Neural progenitor cell (in vitro differentiated cells): ENCODE measurements at regions not wholly inside any gene's neighbourhood (a gene's known extent, or its start where the extent isn't known, plus 50 kb on each side); places are given as distances from the start of the nearest gene placed in this dataset.
A peak's percentile ranks its signal among the peaks of the same experiment; 100 is the strongest.

Source experiments
- DNase-seq: peaks from one replicate; pipeline ENCODE4 v3.0.0-alpha.2; 2016; ENCODE audit warnings: low spot score
- H2AFZ ChIP-seq: fragments of 200-600 bp; sonication (generic); replicated peaks from 2 replicates; pipeline ENCODE4 v1.6.1; 2016; ENCODE audit warnings: antibody characterized with exemption
- H3F3A ChIP-seq: fragments of 200-600 bp; sonication (generic); 2 replicates; pipeline ENCODE4 v1.6.1; 2016; ENCODE audit warnings: antibody characterized with exemption, low read depth
- H3K27ac ChIP-seq: fragments of 200-600 bp; sonication (generic); 2 replicates; pipeline ENCODE4 v1.5.1; 2016; ENCODE audit warnings: mild to moderate bottlenecking
- H3K27me3 ChIP-seq: fragments of 200-600 bp; sonication (generic); 2 replicates; pipeline ENCODE4 v1.6.1; 2016; ENCODE audit warnings: mild to moderate bottlenecking, moderate library complexity
- H3K36me3 ChIP-seq: fragments of 200-600 bp; sonication (generic); 2 replicates; pipeline ENCODE4 v1.5.1; 2016
- H3K4me1 ChIP-seq: fragments of 200-600 bp; sonication (generic); 2 replicates; pipeline ENCODE4 v1.6.1; 2016; ENCODE audit warnings: mixed run types
- H3K4me2 ChIP-seq: fragments of 200-600 bp; sonication (generic); 2 replicates; pipeline ENCODE4 v1.6.1; 2016
- H3K4me3 ChIP-seq: fragments of 200-600 bp; sonication (generic); 2 replicates; pipeline ENCODE4 v1.5.1; 2016
- H3K79me2 ChIP-seq: fragments of 200-600 bp; sonication (generic); 2 replicates; pipeline ENCODE4 v1.6.1; 2016; ENCODE audit warnings: low read depth
- H3K9ac ChIP-seq: fragments of 200-600 bp; sonication (generic); 2 replicates; pipeline ENCODE4 v1.6.1; 2016
- H3K9me3 ChIP-seq: fragments of 200-600 bp; sonication (generic); 2 replicates; pipeline ENCODE4 v1.5.1; 2016; ENCODE audit warnings: low read depth
- H4K20me1 ChIP-seq: fragments of 200-600 bp; sonication (generic); 2 replicates; pipeline ENCODE4 v1.6.1; 2016; ENCODE audit warnings: low read depth
- H3K27ac Mint-ChIP-seq: 3 replicates; pipeline ENCODE4 v1.8.0; 2021; ENCODE audit warnings: mixed read lengths
- H3K27me3 Mint-ChIP-seq: 2 replicates; pipeline ENCODE4 v1.8.0; 2022; ENCODE audit warnings: low read depth, mild to moderate bottlenecking, inconsistent platforms, moderate library complexity, mixed read lengths; ENCODE audit not compliant: insufficient read depth
- H3K36me3 Mint-ChIP-seq: 3 replicates; pipeline ENCODE4 v1.8.0; 2021; ENCODE audit warnings: mixed read lengths
- H3K4me1 Mint-ChIP-seq: 3 replicates; pipeline ENCODE4 v1.8.0; 2021; ENCODE audit warnings: mixed read lengths
- H3K4me3 Mint-ChIP-seq: 3 replicates; pipeline ENCODE4 v1.8.0; 2021; ENCODE audit warnings: mild to moderate bottlenecking, moderate library complexity, mixed read lengths
- H3K9me3 Mint-ChIP-seq: 3 replicates; pipeline ENCODE4 v1.8.0; 2020; ENCODE audit warnings: mixed read lengths
- EZH2 ChIP-seq: fragments of 200-600 bp; sonication (generic); IDR thresholded peaks from 2 replicates; pipeline ENCODE4 v1.6.1; 2017; ENCODE audit warnings: antibody characterized with exemption, mild to moderate bottlenecking, moderate library complexity
- EZH2phosphoT487 ChIP-seq: fragments of 200-600 bp; sonication (generic); IDR thresholded peaks from 2 replicates; pipeline ENCODE4 v1.6.1; 2017; ENCODE audit warnings: antibody characterized with exemption
- TF ChIP-seq, protein P1 (sequence below): fragments of 200-600 bp; sonication (generic); IDR thresholded peaks from 2 replicates; pipeline ENCODE4 v1.5.1; 2017; ENCODE audit warnings: antibody characterized with exemption, mild to moderate bottlenecking

DNA sequence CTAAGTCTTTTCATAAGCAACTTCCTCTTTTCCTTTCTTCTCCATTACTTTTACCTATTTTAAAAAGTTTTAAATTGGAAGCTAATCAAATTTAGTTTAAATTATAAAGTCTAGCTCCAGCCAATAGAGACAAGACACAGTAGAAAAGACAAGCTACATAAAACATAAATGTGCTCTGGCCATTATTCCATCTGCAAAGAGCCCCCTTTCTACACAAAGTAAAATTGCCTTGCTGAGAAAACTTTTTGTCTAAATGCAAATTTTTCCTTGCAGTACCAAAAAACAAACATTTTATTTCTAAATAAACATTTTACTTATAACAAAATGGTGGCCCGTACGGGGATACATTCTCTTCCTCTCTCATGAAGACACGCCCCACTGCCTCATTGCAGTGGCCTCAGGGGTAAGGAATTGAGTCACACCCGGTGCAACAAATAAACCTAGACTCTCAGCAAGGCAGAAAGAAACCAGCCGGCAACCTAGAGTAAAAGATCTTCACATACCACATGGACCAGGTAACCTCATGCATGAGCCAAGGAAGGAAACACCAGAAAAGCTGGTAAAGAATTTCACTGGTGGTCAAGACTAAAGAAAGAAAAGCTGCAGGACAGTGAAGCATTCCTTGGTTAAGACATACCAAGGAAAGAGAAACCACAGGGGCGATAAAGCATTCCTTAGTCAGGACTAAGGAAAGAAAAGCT lies 71.6 kb upstream of the ZNF746 start:
- Histone ChIP-seq H3K36me3 (no peaks in the 10 kb centered on the region), H3F3A (peaks cover 32% of the 10 kb centered on the region), H3K79me2 (peaks cover 6% of the 10 kb centered on the region), H3K9me3 (no peaks in the 10 kb centered on the region), H3K4me1 (peaks cover 24% of the 10 kb centered on the region), H3K9ac (no peak overlapping the region), H3K27me3 (no peaks in the 10 kb centered on the region), H2AFZ (no peak overlapping the region), H3K4me2 (peak overlapping the region; percentile 79), H4K20me1 (no peaks in the 10 kb centered on the region), H3K27ac (peak overlapping the region; percentile 96), H3K4me3 (peak overlapping the region; percentile 48)
- TF ChIP-seq EZH2 (no peak), EZH2phosphoT487 (no peak)
- TF ChIP-seq, protein P1, sequence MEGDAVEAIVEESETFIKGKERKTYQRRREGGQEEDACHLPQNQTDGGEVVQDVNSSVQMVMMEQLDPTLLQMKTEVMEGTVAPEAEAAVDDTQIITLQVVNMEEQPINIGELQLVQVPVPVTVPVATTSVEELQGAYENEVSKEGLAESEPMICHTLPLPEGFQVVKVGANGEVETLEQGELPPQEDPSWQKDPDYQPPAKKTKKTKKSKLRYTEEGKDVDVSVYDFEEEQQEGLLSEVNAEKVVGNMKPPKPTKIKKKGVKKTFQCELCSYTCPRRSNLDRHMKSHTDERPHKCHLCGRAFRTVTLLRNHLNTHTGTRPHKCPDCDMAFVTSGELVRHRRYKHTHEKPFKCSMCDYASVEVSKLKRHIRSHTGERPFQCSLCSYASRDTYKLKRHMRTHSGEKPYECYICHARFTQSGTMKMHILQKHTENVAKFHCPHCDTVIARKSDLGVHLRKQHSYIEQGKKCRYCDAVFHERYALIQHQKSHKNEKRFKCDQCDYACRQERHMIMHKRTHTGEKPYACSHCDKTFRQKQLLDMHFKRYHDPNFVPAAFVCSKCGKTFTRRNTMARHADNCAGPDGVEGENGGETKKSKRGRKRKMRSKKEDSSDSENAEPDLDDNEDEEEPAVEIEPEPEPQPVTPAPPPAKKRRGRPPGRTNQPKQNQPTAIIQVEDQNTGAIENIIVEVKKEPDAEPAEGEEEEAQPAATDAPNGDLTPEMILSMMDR: no peak
- H3K4me3 Mint-ChIP-seq: no peak overlapping the region
- peaks cover 18% of the 10 kb centered on the region for H3K9me3 Mint-ChIP-seq
- H3K27me3 Mint-ChIP-seq: no peaks in the 10 kb centered on the region
- H3K36me3 Mint-ChIP-seq: peaks cover 51% of the 10 kb centered on the region
- H3K4me1 Mint-ChIP-seq: no peaks in the 10 kb centered on the region
- no peak overlapping the region for H3K27ac Mint-ChIP-seq
- DNase-seq: peak; percentile 86

DNA sequence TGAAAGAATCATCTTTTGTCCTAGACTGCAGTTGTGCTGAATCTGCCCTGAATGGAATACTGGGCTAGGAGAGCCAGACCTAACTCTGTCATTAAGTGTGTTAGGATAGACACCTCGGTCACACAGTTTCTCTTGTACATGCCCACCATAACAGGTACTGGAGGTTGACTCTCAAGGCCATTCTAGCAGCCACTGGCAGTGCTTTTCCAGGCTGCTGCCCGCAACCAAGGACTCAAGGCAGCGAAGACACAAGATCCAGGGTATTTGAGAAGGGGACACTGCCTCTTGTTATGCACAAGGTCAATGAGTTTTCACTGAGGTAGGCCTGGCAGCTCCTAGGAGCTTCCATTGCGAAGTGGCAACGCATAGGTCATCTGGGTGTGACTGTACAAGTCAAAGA lies 70.6 kb upstream of the ZNF746 start:
- TF ChIP-seq EZH2phosphoT487 (no peak), EZH2 (no peak)
- TF ChIP-seq, protein P1: no peak
- H3K27me3 Mint-ChIP-seq: no peaks in the 10 kb centered on the region
- peaks cover 15% of the 10 kb centered on the region for H3K9me3 Mint-ChIP-seq
- Histone ChIP-seq H3K27me3 (no peaks in the 10 kb centered on the region), H3K79me2 (peaks cover 12% of the 10 kb centered on the region), H3K9me3 (no peaks in the 10 kb centered on the region), H3K27ac (no peak overlapping the region), H3K4me3 (no peak overlapping the region), H3K36me3 (no peaks in the 10 kb centered on the region), H4K20me1 (no peaks in the 10 kb centered on the region), H3K4me2 (no peak overlapping the region), H3K9ac (no peak overlapping the region), H2AFZ (no peak overlapping the region), H3F3A (peaks cover 32% of the 10 kb centered on the region), H3K4me1 (peaks cover 24% of the 10 kb centered on the region)
- H3K36me3 Mint-ChIP-seq: peaks cover 48% of the 10 kb centered on the region
- H3K4me3 Mint-ChIP-seq: no peak overlapping the region
- no peak overlapping the region for H3K27ac Mint-ChIP-seq
- H3K4me1 Mint-ChIP-seq: no peaks in the 10 kb centered on the region
- no peak for DNase-seq

DNA sequence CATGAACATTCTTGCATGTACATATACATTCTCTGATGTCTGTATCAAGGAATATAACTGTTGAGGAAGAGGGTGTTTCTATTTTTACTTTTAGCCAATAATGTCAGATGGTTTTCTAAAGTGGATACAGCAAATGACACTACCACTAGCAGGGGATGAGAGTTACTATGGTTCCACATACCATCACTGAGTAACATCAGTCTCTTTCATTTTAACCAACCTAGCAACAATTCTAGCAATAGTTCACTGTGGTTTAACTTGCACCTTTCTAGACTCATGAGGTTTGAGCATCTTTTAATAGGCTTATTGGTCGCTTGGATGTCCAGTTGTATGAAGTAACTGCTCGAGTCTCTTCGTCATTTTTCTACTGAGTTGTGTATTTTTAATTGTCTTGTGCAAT lies 68.5 kb upstream of the ZNF746 start:
- Mint-ChIP-seq H3K27ac (no peak overlapping the region), H3K36me3 (peaks cover 38% of the 10 kb centered on the region), H3K9me3 (peaks cover 9% of the 10 kb centered on the region), H3K4me3 (no peak overlapping the region), H3K27me3 (no peaks in the 10 kb centered on the region), H3K4me1 (no peaks in the 10 kb centered on the region)
- no peaks in the 10 kb centered on the region for H3K27me3 ChIP-seq
- no peak overlapping the region for H3K4me2 ChIP-seq
- no peaks in the 10 kb centered on the region for H3K36me3 ChIP-seq
- H3K4me1 ChIP-seq: peaks cover 20% of the 10 kb centered on the region
- no peaks in the 10 kb centered on the region for H4K20me1 ChIP-seq
- DNase-seq: no peak
- peaks cover 30% of the 10 kb centered on the region for H3F3A ChIP-seq
- no peak for TF ChIP-seq EZH2phosphoT487
- TF ChIP-seq, protein P1: no peak
- no peak for TF ChIP-seq EZH2
- no peaks in the 10 kb centered on the region for H3K9me3 ChIP-seq
- H3K9ac ChIP-seq: no peak overlapping the region
- no peak overlapping the region for H3K27ac ChIP-seq
- peaks cover 15% of the 10 kb centered on the region for H3K79me2 ChIP-seq
- H3K4me3 ChIP-seq: no peak overlapping the region
- H2AFZ ChIP-seq: no peak overlapping the region
